OCI-LY7 (cell line): ENCODE measurements at regions not wholly inside any gene's neighbourhood (a gene's known extent, or its start where the extent isn't known, plus 50 kb on each side); places are given as distances from the start of the nearest gene placed in this dataset.

ENCODE experiments used
- CTCF ChIP-seq: fragments of 200-600 bp; sonication (generic); conservative IDR thresholded peaks from 2 replicates; pipeline ENCODE4 v1.5.1; 2014; ENCODE audit warnings: mild to moderate bottlenecking, antibody characterized with exemption, low read length, moderate library complexity, mixed read lengths
- EZH2phosphoT487 ChIP-seq: fragments of 200-600 bp; sonication (generic); IDR thresholded peaks from 2 replicates; pipeline ENCODE4 v1.6.1; 2018; ENCODE audit warnings: low read depth, borderline replicate concordance, mild to moderate bottlenecking, mixed run types, antibody characterized with exemption, low read length, moderate library complexity, mixed read lengths

GRCh38 chr13:102508411-102508810 lies 88.4 kb upstream of the TPP2 start:
- TF ChIP-seq CTCF (no peak), EZH2phosphoT487 (no peak)
